ENCODE measurements at regions not wholly inside any gene's neighbourhood (a gene's known extent, or its start where the extent isn't known, plus 50 kb on each side); places are given as distances from the start of the nearest gene placed in this dataset.

DNA sequence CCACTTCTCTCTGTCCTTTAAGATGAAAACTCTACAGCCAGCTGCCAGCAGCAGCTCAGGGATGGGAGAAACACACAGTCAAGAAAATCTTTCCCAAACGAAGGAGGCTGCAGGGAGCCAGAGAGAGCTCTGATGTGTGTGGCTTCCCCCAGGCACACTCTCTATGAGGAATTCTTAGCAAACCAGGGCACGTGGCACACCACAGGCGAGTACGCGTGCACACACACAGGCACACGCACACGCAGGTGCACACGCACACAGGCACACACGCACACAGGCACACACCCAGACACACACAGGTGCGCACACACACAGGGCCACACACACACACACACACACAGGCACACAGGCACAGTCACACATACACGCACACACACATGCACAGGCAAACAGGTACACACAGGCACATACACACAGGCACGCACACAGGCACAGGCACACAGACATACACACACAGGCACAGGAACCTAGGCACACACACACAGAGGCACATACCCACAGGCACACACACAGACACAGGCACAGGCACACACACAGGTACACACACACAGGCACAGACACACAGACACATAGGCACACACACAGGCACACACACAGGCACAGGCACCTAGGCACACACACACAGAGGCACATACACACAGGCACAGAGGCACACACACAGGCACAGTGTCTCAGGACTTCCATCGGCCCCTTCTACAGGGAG lies 91.5 kb upstream of the ATP2B2 start:
- TF ChIP-seq, protein P1, sequence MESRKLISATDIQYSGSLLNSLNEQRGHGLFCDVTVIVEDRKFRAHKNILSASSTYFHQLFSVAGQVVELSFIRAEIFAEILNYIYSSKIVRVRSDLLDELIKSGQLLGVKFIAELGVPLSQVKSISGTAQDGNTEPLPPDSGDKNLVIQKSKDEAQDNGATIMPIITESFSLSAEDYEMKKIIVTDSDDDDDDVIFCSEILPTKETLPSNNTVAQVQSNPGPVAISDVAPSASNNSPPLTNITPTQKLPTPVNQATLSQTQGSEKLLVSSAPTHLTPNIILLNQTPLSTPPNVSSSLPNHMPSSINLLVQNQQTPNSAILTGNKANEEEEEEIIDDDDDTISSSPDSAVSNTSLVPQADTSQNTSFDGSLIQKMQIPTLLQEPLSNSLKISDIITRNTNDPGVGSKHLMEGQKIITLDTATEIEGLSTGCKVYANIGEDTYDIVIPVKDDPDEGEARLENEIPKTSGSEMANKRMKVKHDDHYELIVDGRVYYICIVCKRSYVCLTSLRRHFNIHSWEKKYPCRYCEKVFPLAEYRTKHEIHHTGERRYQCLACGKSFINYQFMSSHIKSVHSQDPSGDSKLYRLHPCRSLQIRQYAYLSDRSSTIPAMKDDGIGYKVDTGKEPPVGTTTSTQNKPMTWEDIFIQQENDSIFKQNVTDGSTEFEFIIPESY (IDR thresholded peaks at IDR 0.05; ENCODE audit: borderline replicate concordance, low read depth) = no peak
- TF ChIP-seq, protein P2, sequence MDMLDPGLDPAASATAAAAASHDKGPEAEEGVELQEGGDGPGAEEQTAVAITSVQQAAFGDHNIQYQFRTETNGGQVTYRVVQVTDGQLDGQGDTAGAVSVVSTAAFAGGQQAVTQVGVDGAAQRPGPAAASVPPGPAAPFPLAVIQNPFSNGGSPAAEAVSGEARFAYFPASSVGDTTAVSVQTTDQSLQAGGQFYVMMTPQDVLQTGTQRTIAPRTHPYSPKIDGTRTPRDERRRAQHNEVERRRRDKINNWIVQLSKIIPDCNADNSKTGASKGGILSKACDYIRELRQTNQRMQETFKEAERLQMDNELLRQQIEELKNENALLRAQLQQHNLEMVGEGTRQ (IDR thresholded peaks at IDR 0.05; ENCODE audit: borderline replicate concordance, low read depth, low read length) = no peak
- TF ChIP-seq SMC3 (IDR thresholded peaks at IDR 0.05; ENCODE audit: low read depth, low read length) (no peak), EZH2phosphoT487 (IDR thresholded peaks at IDR 0.05; ENCODE audit: borderline replicate concordance, low read depth) (no peak), EP300 (IDR thresholded peaks at IDR 0.05; ENCODE audit: borderline replicate concordance in 1 of 2, low read depth in 1 of 2, low read length in 1 of 2) (no peak), MXI1 (IDR thresholded peaks at IDR 0.05; ENCODE audit: low read depth, low read length) (no peak), YY1 (IDR thresholded peaks at IDR 0.05; ENCODE audit: low read depth) (no peak), CHD2 (IDR thresholded peaks at IDR 0.05; ENCODE audit: low read length, partially characterized antibody) (no peak), RFX5 (IDR thresholded peaks at IDR 0.05; ENCODE audit: low read length) (no peak), POLR2AphosphoS5 (IDR thresholded peaks at IDR 0.05; ENCODE audit: low read depth, low read length) (no peak)
- TF ChIP-seq, protein P3, sequence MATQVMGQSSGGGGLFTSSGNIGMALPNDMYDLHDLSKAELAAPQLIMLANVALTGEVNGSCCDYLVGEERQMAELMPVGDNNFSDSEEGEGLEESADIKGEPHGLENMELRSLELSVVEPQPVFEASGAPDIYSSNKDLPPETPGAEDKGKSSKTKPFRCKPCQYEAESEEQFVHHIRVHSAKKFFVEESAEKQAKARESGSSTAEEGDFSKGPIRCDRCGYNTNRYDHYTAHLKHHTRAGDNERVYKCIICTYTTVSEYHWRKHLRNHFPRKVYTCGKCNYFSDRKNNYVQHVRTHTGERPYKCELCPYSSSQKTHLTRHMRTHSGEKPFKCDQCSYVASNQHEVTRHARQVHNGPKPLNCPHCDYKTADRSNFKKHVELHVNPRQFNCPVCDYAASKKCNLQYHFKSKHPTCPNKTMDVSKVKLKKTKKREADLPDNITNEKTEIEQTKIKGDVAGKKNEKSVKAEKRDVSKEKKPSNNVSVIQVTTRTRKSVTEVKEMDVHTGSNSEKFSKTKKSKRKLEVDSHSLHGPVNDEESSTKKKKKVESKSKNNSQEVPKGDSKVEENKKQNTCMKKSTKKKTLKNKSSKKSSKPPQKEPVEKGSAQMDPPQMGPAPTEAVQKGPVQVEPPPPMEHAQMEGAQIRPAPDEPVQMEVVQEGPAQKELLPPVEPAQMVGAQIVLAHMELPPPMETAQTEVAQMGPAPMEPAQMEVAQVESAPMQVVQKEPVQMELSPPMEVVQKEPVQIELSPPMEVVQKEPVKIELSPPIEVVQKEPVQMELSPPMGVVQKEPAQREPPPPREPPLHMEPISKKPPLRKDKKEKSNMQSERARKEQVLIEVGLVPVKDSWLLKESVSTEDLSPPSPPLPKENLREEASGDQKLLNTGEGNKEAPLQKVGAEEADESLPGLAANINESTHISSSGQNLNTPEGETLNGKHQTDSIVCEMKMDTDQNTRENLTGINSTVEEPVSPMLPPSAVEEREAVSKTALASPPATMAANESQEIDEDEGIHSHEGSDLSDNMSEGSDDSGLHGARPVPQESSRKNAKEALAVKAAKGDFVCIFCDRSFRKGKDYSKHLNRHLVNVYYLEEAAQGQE (IDR thresholded peaks at IDR 0.05; ENCODE audit: low read depth, low read length) = no peak
- TF ChIP-seq, protein P4, sequence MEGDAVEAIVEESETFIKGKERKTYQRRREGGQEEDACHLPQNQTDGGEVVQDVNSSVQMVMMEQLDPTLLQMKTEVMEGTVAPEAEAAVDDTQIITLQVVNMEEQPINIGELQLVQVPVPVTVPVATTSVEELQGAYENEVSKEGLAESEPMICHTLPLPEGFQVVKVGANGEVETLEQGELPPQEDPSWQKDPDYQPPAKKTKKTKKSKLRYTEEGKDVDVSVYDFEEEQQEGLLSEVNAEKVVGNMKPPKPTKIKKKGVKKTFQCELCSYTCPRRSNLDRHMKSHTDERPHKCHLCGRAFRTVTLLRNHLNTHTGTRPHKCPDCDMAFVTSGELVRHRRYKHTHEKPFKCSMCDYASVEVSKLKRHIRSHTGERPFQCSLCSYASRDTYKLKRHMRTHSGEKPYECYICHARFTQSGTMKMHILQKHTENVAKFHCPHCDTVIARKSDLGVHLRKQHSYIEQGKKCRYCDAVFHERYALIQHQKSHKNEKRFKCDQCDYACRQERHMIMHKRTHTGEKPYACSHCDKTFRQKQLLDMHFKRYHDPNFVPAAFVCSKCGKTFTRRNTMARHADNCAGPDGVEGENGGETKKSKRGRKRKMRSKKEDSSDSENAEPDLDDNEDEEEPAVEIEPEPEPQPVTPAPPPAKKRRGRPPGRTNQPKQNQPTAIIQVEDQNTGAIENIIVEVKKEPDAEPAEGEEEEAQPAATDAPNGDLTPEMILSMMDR (IDR thresholded peaks at IDR 0.05) = no peak
- TF ChIP-seq, protein P5, sequence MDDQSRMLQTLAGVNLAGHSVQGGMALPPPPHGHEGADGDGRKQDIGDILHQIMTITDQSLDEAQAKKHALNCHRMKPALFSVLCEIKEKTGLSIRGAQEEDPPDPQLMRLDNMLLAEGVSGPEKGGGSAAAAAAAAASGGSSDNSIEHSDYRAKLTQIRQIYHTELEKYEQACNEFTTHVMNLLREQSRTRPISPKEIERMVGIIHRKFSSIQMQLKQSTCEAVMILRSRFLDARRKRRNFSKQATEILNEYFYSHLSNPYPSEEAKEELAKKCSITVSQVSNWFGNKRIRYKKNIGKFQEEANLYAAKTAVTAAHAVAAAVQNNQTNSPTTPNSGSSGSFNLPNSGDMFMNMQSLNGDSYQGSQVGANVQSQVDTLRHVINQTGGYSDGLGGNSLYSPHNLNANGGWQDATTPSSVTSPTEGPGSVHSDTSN (IDR thresholded peaks at IDR 0.05) = no peak
